ENCODE measurements at regions not wholly inside any gene's neighbourhood (a gene's known extent, or its start where the extent isn't known, plus 50 kb on each side); places are given as distances from the start of the nearest gene placed in this dataset.

DNA sequence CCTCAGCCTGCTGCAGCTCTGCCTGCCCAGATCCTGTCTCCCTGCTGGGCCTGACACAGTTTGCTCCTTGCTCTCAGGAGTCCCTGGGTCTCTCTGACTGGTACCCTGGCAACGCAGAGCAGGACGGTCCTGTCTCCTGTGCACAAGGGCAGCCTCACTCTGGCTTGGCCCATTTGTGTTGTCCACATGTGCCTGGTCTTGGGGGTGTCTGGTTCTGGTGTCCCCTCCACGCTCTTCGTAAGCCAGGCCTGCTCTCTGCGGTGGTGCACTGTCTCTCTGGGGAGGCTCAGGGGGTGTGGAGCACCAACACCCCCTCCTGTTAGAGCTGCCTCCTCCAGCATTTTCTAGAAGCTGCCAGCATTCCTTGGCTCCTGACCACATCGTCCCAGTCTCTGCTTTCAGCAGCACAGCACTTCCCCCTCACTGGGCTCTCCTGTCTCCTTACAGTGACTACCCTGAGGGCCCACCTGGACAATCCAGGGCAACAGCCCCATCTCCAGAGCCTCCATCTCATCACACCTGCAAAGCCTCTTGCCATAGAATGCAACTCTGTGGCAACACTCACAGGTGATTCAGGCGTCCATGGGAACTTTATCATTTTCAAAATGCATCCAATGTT is 235.6 kb upstream of the HS6ST1 start:
- no peak for DNase-seq (ENCODE audit: low spot score)

DNA sequence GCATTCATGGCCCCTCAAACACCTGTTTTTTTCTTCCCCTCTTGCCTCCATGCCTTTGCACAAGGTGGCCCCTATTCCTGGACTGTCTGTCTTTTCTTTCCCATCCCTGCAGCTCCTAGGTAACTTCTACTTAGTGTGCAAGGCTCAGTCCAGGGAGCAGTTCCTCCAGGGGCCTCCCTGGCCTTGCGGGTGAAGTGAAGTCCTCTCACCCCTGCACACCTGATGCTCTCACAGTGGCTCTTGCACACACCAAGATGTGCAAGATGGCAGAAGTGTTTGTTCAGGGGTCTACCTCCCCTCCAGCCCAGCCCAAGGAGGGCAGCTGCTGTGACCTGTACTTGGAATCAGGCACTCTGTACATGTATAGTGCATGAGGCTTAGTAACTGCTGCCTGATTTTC is 236.8 kb upstream of the HS6ST1 start:
- no peak for DNase-seq (ENCODE audit: low spot score)

DNA sequence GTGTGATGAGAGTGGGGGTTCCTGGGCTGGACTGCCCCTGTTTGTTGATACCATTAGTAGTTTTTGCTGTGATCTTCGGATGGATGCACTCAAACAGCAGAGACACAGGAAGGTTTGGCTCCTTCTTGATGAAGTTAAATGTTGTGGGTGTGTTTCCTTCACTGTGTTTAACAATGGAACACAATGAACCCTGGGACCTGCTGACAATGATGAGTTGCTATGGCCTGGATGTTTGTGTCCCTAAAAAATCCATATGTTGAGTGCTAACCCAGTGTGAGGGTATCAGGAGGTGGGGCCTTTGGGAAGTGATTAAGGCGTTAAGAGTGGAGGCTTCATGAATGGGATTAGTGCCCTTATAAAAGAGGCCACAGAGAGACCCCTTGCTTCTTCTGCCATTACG is 237.4 kb upstream of the HS6ST1 start:
- DNase-seq (ENCODE audit: low spot score), result no peak

DNA sequence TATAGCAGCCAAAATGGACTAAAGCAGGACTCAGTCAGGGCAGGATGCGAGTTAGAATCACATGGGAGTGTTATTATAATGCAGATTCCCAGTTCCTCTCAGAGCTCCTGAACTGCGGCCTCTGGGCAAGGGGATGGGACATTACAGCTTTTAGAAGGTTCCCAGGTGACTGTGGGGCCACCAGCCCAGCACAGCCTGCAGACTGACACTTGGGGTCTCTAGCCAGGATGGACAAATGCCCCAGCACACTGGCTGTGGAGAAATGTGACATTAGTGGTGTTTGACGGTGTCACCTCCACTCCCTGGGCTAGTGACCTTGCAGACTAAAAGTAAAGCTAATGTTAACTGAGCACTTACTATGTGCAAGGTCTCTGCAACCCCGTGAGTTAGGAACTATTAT is 238.0 kb upstream of the HS6ST1 start:
- DNase-seq (ENCODE audit: low spot score), result no peak

DNA sequence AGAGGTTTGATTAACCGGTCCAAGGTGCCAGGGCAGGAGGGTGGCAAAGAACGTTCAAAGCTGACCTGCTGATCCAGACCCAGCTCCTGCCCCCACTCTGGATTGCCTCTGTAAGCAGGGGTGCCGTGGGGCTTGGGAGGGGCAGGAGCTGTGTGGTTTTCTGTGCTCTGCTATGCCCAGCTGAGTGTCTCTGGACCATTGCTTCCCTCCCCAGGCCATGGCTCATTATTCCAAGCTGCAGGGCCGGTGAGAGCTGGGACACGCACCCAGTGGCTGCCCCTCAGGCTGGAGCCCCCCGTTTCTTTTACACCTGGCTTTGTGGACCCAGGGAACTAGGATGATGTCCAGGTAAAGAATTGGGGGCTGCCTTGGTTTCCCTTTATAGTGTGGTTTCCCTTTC is 238.4 kb upstream of the HS6ST1 start:
- DNase-seq (ENCODE audit: low spot score), result no peak

DNA sequence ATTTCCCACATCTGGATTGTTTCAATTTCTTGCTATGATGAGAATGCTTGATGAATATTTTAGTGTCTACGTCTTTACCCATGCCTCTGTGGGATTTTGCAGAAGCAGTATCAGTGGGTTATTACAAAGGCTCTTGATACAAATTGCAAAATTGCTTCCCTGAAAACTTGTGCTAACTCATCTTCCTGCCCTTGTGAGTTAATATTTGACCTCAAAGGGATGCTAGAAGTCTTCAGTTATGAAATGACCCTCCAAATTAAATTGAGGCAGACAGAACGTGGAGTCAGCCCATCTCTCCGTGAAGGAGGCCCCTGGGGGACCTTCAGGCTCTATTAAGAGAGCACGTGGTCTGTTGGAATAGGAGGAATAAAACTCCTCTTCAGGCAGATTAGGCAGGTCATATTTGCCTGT is 239.2 kb upstream of the HS6ST1 start:
- DNase-seq (ENCODE audit: low spot score), result no peak

DNA sequence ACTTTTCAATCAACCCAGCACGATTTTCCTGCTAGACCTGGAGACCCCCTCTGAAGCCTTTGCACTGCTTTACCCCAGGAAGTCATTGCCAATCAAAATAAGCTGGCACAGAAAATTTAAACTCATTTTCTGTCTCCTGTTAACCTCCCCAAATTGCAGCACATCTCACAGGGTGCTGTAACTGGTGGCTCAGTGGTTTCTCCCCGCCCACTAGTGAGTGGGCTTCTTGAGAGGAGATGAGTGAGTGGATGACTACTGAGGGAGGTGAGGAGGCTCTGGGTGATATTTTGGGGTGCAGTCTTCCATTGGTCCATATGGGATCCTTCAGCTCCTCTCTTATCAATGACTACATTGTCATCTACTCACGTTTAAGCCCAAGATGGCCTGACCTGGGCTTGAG is 239.8 kb upstream of the HS6ST1 start:
- no peak for DNase-seq (ENCODE audit: low spot score)

DNA sequence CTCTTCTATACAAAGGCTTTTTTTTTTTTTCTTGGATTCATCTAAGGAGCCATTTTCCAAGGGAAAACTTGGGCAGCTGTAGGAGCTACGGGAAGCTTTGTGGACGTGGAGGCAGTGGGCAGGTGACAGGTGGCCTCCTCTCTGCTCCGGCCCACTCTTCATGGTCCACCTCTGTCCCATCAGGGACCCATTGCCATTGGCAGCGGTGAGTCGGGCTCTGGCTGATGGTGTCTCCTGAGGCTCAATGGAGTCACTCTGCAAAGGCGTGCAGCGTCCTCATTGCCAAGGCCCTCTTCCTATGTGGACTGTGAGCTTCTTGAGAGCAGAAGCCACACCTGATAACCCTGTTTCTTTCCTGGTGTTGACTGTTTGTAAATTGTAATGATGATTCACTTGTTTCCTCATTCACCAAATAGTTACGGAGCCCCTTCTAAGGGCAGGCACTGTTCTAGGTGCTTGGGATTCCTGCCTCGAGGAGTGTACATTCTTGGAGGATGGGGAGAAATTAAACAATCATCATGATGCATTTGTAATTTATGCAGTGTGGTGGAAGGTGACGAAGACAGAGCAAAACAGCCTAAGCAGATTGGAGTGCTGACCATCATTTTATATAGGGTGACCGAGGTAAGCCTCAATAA is 240.3 kb upstream of the HS6ST1 start:
- no peak for DNase-seq (ENCODE audit: low spot score)

DNA sequence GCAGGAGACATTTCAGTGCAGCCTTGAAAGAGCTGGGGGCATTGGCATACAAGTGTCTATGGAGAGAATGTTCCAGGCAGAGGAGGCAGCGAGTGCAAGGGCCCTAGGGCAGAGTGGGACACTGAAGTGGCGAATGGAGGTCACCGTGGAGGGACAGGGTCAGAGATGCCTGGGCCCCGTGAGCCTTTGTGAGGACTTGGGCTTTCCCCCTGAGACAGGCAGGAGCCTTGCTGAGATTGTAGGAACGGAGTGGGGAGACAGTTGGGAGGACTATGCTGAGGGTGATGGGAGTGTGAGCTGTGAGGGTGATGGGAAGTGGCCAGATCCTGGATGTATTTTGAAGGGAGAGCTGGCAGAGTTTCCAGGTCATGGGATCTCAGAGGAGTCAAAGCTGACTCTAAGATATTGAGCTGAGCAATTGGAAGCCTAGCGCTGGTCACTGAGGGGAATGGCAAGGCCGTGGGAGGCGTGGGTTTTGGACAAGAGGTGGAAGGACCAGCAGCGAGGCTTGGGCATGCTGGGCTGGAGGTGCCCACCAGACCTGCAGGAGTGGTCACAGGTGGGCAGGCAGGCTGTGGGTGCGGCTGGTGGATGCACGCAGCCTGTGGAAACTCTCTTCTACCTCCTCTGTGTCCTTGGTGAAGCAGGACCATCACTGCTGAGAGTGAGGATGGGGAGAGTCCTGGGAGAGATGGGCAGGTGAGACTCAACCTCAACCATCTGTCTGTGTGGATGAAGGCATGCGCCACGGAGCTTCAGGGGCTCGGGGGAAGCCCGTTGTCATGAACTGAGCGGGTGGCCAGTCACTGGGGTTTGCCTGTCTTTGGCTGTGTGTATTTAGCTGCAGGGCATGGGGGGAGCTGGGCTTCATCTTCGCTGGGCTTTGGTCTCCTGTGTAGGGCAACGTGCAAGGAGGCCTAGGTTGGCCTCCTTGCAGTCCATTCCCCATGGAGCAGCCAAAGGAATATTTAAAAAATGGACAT is 241.2 kb upstream of the HS6ST1 start:
- no peak for DNase-seq (ENCODE audit: low spot score)

DNA sequence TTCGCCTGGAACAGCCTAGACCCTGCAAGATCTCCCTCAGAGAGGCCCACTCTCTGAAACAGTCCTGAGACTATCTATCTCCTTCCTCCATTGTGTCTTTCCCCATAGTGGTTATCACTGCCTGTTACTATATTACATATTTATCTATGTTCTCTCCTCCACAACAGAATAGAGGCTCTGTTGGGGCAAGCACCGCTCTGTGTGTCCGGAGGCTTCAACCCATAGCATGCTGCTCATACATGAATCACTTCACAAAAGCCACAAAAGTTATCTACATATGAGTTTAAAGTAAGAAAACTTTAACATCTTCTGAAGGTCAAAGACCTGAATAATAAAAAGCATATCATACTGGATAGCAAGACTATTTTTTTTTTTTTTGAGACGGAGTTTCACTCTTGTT is 242.1 kb upstream of the HS6ST1 start:
- no peak for DNase-seq (ENCODE audit: low spot score)

DNA sequence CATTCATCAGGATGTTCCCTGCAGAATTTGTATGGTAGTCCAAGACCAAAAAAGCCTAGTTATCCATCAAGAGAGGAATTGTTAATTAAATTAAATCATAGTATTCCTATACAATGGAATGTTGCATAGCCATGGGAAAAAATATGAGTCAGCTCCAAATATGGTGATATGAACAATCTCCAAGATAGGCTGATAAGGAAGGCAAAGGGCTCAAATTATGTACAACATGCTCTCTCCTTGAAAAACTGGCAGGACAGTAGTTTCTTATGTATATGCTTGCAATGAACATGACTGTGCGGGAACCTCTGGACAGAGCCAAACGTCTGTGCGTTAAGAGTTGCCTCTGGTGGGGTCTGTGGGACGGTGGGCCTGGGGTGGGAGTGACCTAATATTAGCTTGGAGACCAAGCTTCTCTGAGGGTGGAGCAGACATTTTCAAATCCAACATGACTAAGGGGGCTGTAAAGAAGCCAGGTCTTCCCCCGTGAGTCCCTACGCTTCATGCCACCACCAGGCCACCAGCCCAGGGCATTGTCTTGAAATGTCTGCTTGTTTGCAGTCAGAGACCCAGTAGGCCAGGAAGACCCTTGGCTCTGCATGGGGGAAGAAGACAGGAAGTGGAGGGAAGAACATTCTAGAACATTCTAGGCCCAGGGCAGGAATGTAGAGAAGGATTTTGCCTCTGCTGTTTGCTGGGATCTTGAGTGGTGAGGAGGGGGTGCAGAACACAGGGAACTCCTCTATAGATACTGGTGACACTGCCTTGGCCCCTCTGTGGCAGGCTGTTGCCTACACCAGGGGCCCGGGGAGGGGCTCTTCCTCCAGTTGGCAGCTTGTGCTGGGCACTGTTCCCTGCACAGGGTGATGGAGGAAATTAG is 244.0 kb upstream of the HS6ST1 start:
- DNase-seq (ENCODE audit: low spot score), result no peak

DNA sequence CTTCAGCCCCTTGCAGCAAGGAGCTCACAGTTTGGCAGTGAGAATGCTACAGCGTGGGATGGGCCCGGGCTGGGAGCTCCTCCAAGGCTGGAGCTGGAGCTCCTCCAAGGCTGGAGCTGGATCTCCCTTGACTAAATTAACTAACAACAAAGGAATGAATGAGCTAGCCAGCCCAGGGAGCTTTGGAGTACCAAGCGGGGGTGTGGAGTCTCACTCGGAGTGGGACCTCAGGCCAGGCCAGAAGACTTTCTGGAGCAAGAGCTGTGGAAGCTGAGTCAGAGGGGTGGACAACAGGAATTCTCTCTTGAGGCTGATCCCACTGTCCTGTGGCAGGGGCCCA is 244.7 kb upstream of the HS6ST1 start:
- DNase-seq (ENCODE audit: low spot score), result no peak

DNA sequence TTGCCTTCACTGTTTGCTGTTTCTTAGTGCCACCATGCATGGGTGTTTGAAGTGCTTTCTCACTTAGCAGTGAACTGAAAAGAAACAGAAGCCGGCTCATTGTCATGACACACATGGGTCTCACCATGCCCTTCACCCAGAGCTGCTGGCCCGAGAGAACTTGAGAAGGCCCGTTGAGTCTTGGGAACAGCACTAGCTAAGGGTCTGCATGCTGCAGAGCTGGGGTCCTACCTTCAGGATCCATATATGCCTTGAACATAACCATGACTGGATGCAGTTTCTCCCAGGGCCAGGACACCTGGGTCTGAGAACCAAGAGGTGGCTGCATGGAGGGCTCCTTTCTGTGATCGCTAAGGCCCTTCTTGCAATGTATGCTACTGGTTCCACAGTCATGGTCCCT is 245.5 kb upstream of the HS6ST1 start:
- no peak for DNase-seq (ENCODE audit: low spot score)

DNA sequence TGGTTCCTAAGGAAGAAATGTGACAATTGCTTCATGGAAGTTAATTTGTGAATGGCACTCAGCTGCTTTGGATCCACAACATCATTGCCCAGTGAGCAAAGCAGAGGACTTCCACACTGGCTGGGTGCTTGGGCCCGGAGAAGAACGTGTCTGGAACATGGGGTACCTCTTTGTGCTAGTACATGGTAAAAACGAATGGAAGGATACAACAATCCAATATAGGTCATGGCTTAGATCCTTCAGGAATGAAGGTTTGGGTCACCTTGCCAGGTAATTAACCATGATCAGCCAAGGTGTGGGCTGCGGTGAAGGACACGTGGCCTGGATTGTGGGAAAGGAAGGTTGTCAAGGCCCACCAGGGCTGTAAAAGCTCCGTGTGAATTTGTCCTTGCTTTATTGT is 245.9 kb upstream of the HS6ST1 start:
- DNase-seq (ENCODE audit: low spot score), result no peak

DNA sequence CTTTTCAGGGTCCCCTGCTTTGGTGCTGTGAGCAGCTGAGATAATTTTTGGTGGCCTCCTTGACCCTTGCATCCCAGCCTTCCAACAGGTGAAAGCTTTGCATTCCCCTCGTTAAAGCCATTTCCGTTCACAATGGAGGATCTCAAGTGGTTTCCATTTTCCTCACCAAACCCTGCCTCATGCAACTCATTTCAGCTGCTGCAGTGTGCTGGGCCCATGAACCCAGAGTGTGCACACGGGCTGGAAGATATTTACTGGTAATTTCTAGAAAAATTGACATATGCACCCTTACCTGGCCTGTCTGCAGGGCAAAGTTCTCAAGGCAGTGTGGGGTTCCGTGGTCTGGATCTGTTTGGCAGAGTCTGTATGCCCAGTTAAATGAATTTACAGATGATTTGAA is 246.8 kb upstream of the HS6ST1 start:
- no peak for DNase-seq (ENCODE audit: low spot score)

DNA sequence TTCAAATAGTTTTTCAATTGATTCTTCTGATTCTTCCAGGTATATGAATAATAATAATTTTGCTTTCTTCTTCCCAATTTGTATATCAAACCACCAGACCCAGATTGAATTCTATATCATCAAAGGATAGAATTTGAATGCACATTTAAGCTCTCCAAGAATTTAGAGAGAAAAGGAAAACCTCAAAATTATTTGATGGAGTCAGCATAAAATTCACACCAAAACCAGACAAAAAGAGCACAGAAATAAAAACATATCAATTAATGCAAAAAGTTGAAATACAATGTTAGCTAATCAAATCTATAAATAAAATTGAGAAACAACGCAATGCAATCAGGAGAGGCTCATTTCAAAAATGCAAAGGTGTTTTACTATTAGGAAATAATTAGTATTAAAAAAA is 248.0 kb upstream of the HS6ST1 start:
- no peak for DNase-seq (ENCODE audit: low spot score)

DNA sequence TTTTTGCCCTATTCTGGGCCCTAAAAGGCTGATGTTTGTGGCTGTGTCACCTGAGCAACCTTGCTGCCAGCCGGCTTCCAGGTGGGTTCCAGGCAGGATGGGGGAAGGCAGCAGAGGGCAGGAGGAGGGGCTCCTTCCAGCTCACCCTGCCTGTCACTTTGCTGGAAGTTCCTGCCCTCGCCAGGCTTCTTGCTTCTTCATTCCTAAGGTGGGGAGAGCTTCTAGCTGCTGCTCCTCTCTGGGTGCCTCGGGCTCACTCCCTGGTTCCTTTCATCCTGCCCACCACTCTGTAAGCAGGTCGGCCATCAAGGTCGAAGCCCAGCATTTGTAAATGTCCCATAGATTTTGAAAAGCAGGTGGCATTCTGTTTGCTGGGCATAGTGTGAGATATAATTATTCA is 249.4 kb upstream of the HS6ST1 start:
- DNase-seq (ENCODE audit: low spot score), result no peak

DNA sequence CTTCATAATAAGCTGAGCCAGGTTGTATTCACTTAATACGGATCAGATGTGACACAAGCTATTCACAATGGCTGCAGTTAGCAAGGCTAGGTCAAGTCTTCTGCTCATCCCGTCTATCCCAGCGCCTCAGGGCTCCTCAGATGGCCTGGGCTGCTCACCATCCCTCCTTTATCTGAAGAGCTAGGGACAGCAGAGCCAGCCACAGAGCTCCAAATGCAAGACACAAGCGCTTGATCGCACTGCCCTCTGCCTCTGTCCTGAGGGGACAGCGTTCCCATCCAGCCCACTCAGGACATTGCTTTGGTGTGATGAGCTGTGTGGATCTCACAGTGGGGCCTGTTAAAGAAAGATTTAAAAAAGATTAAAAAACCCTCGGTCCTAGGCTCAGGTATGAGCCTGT is 254.4 kb upstream of the HS6ST1 start:
- DNase-seq (ENCODE audit: low spot score), result no peak

DNA sequence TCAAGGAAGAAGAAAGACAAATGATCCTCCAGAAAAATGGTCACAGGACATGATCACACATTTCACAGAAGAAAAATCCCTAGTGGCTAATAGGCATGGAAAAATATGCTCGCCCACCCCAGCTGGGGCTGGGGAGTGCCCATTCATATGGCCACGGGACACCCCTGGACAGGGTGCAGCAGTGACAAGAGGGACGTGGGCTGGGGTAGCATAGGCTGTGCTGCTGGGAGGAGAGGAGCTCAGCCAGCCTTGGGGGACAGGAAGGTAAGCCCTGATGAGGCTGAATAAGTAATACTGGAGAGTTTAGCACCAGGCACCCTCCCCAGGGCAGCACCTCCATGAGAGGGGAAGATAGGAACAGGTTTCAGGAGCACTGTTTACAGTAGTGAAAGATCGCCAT is 254.9 kb upstream of the HS6ST1 start:
- no peak for DNase-seq (ENCODE audit: low spot score)

DNA sequence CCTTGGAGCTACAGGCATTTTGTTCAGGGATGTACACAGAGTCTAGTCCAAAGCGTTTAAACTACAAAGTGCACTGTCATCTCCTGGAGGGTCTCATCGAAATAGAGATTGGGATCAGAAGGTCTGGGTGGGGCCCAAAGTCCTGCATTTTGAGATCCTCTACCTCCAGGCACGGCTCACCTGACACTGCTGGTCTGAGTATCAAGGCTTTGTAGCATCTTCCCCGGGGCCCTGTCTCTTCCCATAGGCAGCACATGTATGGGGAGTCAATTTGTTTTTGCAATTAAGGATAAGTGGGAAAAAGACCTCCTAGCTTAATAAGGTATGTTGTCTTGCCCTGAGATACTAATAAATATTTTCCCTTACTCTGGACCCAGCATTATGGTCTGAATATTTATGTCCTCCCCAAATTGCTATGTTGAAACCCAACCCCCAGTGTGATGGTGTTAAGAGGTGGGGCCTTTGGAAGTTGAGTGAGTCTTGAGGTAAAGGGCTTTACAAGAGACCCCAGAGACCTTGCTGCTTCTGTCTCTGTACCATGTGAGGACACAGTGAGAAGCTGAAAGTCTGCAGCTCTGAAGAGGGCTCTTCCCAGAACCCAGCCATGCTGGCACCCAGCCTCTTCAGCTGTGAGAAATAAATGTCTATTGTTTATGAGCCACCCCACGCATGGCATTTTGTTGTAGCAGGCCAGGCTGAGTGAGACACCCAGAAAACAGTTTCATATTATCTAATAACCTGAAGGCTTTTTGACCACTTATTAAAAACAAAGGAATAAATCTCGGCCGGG is 258.7 kb upstream of the HS6ST1 start:
- DNase-seq (ENCODE audit: low spot score), result no peak
